ENCODE measurements at regions not wholly inside any gene's neighbourhood (a gene's known extent, or its start where the extent isn't known, plus 50 kb on each side); places are given as distances from the start of the nearest gene placed in this dataset.
"Not testable (repeated sequence)": the region's sequence is repeated elsewhere in the genome, so short reads cannot be mapped to it uniquely, and the experiment has no call there.

GRCh38 chr2:111410868-111411406, 290.2 kb downstream of the BCL2L11 start:
- not testable (repeated sequence) for H3K27ac ChIP-seq, H3K9me3 ChIP-seq, H3K36me3 ChIP-seq, ATAC-seq, H3K4me3 ChIP-seq, H3K4me1 ChIP-seq, H3K27me3 ChIP-seq
- WGBS, 2 donors (ENCODE audit: low coverage in 1 of 2) = no CpG with 5 or more reads among the region's 10 CpGs

GRCh38 chr2:111411867-111412681, 291.4 kb downstream of the BCL2L11 start:
- not testable (repeated sequence) for H3K4me1 ChIP-seq, H3K4me3 ChIP-seq, H3K36me3 ChIP-seq, H3K27me3 ChIP-seq, ATAC-seq, H3K27ac ChIP-seq, H3K9me3 ChIP-seq
- no CpG with 5 or more reads among the region's 18 CpGs for WGBS, 2 donors (ENCODE audit: low coverage in 1 of 2)

GRCh38 chr2:111412841-111413650, 292.3 kb downstream of the BCL2L11 start:
- ATAC-seq, H3K4me3 ChIP-seq, H3K36me3 ChIP-seq, H3K27me3 ChIP-seq, H3K4me1 ChIP-seq, H3K27ac ChIP-seq, H3K9me3 ChIP-seq: not testable (repeated sequence)
- WGBS, 2 donors (ENCODE audit: low coverage in 1 of 2) = 80 to 91% methylated on average over 5 to 8 of the region's 12 CpGs

- H3K4me3 ChIP-seq, H3K27me3 ChIP-seq, H3K36me3 ChIP-seq, H3K9me3 ChIP-seq, H3K4me1 ChIP-seq, ATAC-seq, H3K27ac ChIP-seq: not testable (repeated sequence)
- no CpG with 5 or more reads among the region's 5 CpGs for WGBS, 2 donors (ENCODE audit: low coverage in 1 of 2)
These were observed 293.2 kb downstream of the BCL2L11 start for GRCh38 chr2:111413950-111414349.

GRCh38 chr2:111415765-111416743, 295.3 kb downstream of the BCL2L11 start:
- 44% methylated on average over 7 of the region's 24 CpGs; no CpG with 5 or more reads in 1 of the 2 donors for WGBS, 2 donors (ENCODE audit: low coverage in 1 of 2)
- H3K4me3 ChIP-seq, H3K27ac ChIP-seq, H3K27me3 ChIP-seq, H3K36me3 ChIP-seq, H3K4me1 ChIP-seq, H3K9me3 ChIP-seq: not testable (repeated sequence)
- ATAC-seq = peak; percentile 26

- not testable (repeated sequence) for H3K27me3 ChIP-seq, H3K9me3 ChIP-seq, H3K4me1 ChIP-seq, H3K4me3 ChIP-seq, H3K27ac ChIP-seq, ATAC-seq, H3K36me3 ChIP-seq
These were observed 296.3 kb downstream of the BCL2L11 start for GRCh38 chr2:111417026-111417425.

- not testable (repeated sequence) for H3K9me3 ChIP-seq, H3K4me1 ChIP-seq, H3K27me3 ChIP-seq, H3K4me3 ChIP-seq, H3K27ac ChIP-seq, H3K36me3 ChIP-seq, ATAC-seq
- WGBS, 2 donors (ENCODE audit: low coverage in 1 of 2) = no CpG with 5 or more reads among the region's 6 CpGs
These were observed 297.6 kb downstream of the BCL2L11 start for GRCh38 chr2:111418091-111418875.

GRCh38 chr2:111420074-111420473, 299.4 kb downstream of the BCL2L11 start:
- 68 to 94% methylated on average over 4 to 5 of the region's 6 CpGs for WGBS, 2 donors (ENCODE audit: low coverage in 1 of 2)
- not testable (repeated sequence) for H3K9me3 ChIP-seq, ATAC-seq, H3K4me3 ChIP-seq, H3K27ac ChIP-seq, H3K27me3 ChIP-seq, H3K4me1 ChIP-seq, H3K36me3 ChIP-seq

- 100% methylated on average over 1 of the region's 3 CpGs; no CpG with 5 or more reads in 1 of the 2 donors for WGBS, 2 donors (ENCODE audit: low coverage in 1 of 2)
- H3K36me3 ChIP-seq, H3K4me3 ChIP-seq, H3K27ac ChIP-seq, H3K9me3 ChIP-seq, H3K4me1 ChIP-seq, H3K27me3 ChIP-seq, ATAC-seq: not testable (repeated sequence)
These were observed 300.1 kb downstream of the BCL2L11 start for GRCh38 chr2:111420835-111421234.

- not testable (repeated sequence) for H3K4me3 ChIP-seq, ATAC-seq, H3K9me3 ChIP-seq, H3K27ac ChIP-seq, H3K36me3 ChIP-seq, H3K27me3 ChIP-seq, H3K4me1 ChIP-seq
- 98% methylated on average over 6 of the region's 6 CpGs; no CpG with 5 or more reads in 1 of the 2 donors for WGBS, 2 donors (ENCODE audit: low coverage in 1 of 2)
These were observed 301.2 kb downstream of the BCL2L11 start for GRCh38 chr2:111421949-111422348.

- not testable (repeated sequence) for H3K36me3 ChIP-seq, H3K4me1 ChIP-seq, H3K9me3 ChIP-seq, H3K4me3 ChIP-seq, H3K27ac ChIP-seq, H3K27me3 ChIP-seq, ATAC-seq
- 94 to 100% methylated on average over 2 to 7 of the region's 7 CpGs for WGBS, 2 donors (ENCODE audit: low coverage in 1 of 2)
These were observed 301.8 kb downstream of the BCL2L11 start for GRCh38 chr2:111422562-111422961.

GRCh38 chr2:111423184-111423583, 302.5 kb downstream of the BCL2L11 start:
- H3K9me3 ChIP-seq, H3K36me3 ChIP-seq, H3K4me1 ChIP-seq, H3K27me3 ChIP-seq, H3K4me3 ChIP-seq, H3K27ac ChIP-seq, ATAC-seq: not testable (repeated sequence)
- WGBS, 2 donors (ENCODE audit: low coverage in 1 of 2) = 93% methylated on average over 4 of the region's 7 CpGs; no CpG with 5 or more reads in 1 of the 2 donors

All from gastroesophageal sphincter (tissue), 4 donors.